Panc1 (cell line): ENCODE measurements at regions not wholly inside any gene's neighbourhood (a gene's known extent, or its start where the extent isn't known, plus 50 kb on each side); places are given as distances from the start of the nearest gene placed in this dataset.

ENCODE experiments used
- ATAC-seq: fragments of 200-7000 bp; cut with Tn5 transposase; 2 replicates; pipeline ENCODE4 v1.9.1; 2020; ENCODE audit warnings: mild to moderate bottlenecking, moderate library complexity
- BruUV-seq: library from RNA; stranded (reverse); fragments of 400-500 nt; replicated peaks from 2 replicates; lab custom pipeline; 2021; lab: Mats Ljungman, UMichigan
- CTCF ChIA-PET: fragments of 300-600 bp; sonication (Branson Sonifier 250); formaldehyde crosslinking; loops from one replicate; lab custom pipeline; 2022; ENCODE audit warnings: antibody characterized with exemption; lab: Charles Lee
- POLR2A ChIA-PET: fragments of 300-600 bp; sonication (Branson Sonifier 250); formaldehyde crosslinking; loops from one replicate; lab custom pipeline; 2022; ENCODE audit warnings: antibody characterized with exemption; lab: Charles Lee
- DNase-seq: peaks from one replicate; pipeline ENCODE4 v3.0.0-alpha.2; 2010; ENCODE audit warnings: low read depth, low spot score
- H3K27ac ChIP-seq: 2 replicates; pipeline ENCODE4 v1.5.1; 2011; ENCODE audit warnings: mild to moderate bottlenecking, low read length, inconsistent platforms
- H3K27me3 ChIP-seq: fragments of 200-500 bp; sonication (Bioruptor generic); 2 replicates; pipeline ENCODE4 v1.6.0; 2014; ENCODE audit warnings: low read length, inconsistent platforms; ENCODE audit not compliant: control insufficient read depth, insufficient read depth
- H3K36me3 ChIP-seq: fragments of 200-500 bp; sonication (Bioruptor generic); 2 replicates; pipeline ENCODE4 v1.5.1; 2014; ENCODE audit warnings: inconsistent platforms, mild to moderate bottlenecking, low read length, moderate library complexity; ENCODE audit not compliant: control insufficient read depth, insufficient read depth
- H3K4me1 ChIP-seq: 2 replicates; pipeline ENCODE4 v1.5.1; 2011; ENCODE audit warnings: inconsistent platforms, mild to moderate bottlenecking, low read length, moderate library complexity; ENCODE audit not compliant: control insufficient read depth, insufficient read depth
- H3K4me3 ChIP-seq, 2 experiments: 2 replicates each; pipeline ENCODE4 v1.5.1; 2011 to 2012; ENCODE audit warnings: low read depth in 2 of 2, low read length in 2 of 2, mild to moderate bottlenecking in 2 of 2, inconsistent platforms in 1 of 2, moderate library complexity in 1 of 2
- H3K9me3 ChIP-seq: fragments of 200-500 bp; sonication (Bioruptor generic); 2 replicates; pipeline ENCODE4 v1.5.1; 2014; ENCODE audit warnings: low read depth, mild to moderate bottlenecking, inconsistent platforms, low read length, moderate library complexity; ENCODE audit not compliant: control insufficient read depth, insufficient read depth
- CTCF ChIP-seq: fragments of 450-650 bp; IDR thresholded peaks from 2 replicates; pipeline ENCODE4 v1.5.1; 2017; ENCODE audit warnings: mild to moderate bottlenecking
- POLR2AphosphoS5 ChIP-seq: IDR thresholded peaks from 2 replicates; pipeline ENCODE4 v1.6.1; 2012; ENCODE audit warnings: mild to moderate bottlenecking, low read depth, low read length, moderate library complexity
- REST ChIP-seq, 2 experiments: IDR thresholded peaks; 2 replicates each; pipeline ENCODE4 v1.6.1; 2011 to 2012; ENCODE audit warnings: low read depth in 2 of 2, control low read depth in 1 of 2, low read length in 1 of 2, mild to moderate bottlenecking in 1 of 2, moderate library complexity in 1 of 2; ENCODE audit not compliant: insufficient read depth in 1 of 2
- SIN3A ChIP-seq: IDR thresholded peaks from 2 replicates; pipeline ENCODE4 v1.6.1; 2012; ENCODE audit warnings: low read depth, mild to moderate bottlenecking, low read length, moderate library complexity, borderline replicate concordance; ENCODE audit not compliant: insufficient read depth
- TCF7L2 ChIP-seq: IDR thresholded peaks from 2 replicates; pipeline ENCODE4 v1.6.1; 2011; ENCODE audit warnings: mild to moderate bottlenecking, low read depth, low read length, inconsistent platforms
- in situ Hi-C: cut with HindIII; loops from 2 replicates; pipeline ENCODE4 v1.10.0; 2016; ENCODE audit warnings: low sequenced_read_pairs, low pct_unique_long_range_greater_than_20kb
- intact Hi-C: fragments of 100-400 bp; cut with micrococcal nuclease; formaldehyde crosslinking; loops from one replicate; pipeline ENCODE4 v1.10.0; 2022; ENCODE audit not compliant: unreplicated experiment

DNA sequence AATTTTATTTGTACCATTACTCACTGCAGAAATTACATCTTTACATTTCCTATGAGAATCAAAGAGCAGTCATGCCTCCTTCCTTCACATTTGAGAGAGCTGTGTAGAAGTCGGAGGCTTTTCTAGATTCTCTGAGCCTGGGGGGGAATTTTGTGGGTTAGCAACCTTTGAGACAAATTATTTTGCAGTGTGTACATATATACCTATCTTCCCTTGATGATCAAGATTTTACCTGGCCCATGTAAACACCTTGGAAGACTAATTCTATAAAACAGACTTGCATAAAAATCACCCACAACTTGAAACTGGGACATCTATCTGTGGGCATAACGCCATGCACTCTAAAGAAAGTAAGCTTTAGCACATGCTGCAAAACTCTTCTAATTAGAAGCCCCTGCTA, 491.5 kb upstream of the MDFIC2 start:
- no peaks in the 10 kb centered on the region for H3K27me3 ChIP-seq
- ChIA-PET POLR2A (no interaction called here), CTCF (no interaction called here)
- no peaks in the 10 kb centered on the region for H3K4me1 ChIP-seq
- H3K9me3 ChIP-seq: no peaks in the 10 kb centered on the region
- no TSS peak for BruUV-seq
- in situ Hi-C loops (no loop called here), intact Hi-C loops (no loop called here)
- DNase-seq (no peak), ATAC-seq (no peak)
- H3K4me3 ChIP-seq: no peak overlapping the region
- TF ChIP-seq CTCF (no peak), TCF7L2 (no peak), REST (IDR thresholded peaks at IDR 0.05; ENCODE audit: insufficient read depth in 1 of 2, low read depth in 2 of 2, low read length in 1 of 2) (no peak), POLR2AphosphoS5 (no peak), SIN3A (no peak)
- no peaks in the 10 kb centered on the region for H3K36me3 ChIP-seq
- H3K27ac ChIP-seq: no peak overlapping the region

- Histone ChIP-seq H3K4me1 (no peaks in the 10 kb centered on the region), H3K36me3 (no peaks in the 10 kb centered on the region), H3K27me3 (no peaks in the 10 kb centered on the region), H3K9me3 (no peaks in the 10 kb centered on the region), H3K4me3 (no peak overlapping the region), H3K27ac (no peak overlapping the region)
- DNase-seq (no peak), ATAC-seq (no peak)
- TF ChIP-seq REST (IDR thresholded peaks at IDR 0.05; ENCODE audit: insufficient read depth in 1 of 2, low read depth in 2 of 2, low read length in 1 of 2) (no peak), CTCF (no peak), SIN3A (no peak), TCF7L2 (no peak)
- intact Hi-C loops (no loop called here), in situ Hi-C loops (no loop called here)
- POLR2A ChIA-PET: no interaction called here
- CTCF ChIA-PET: no interaction called here
- BruUV-seq: no TSS peak
Measured at GRCh38 chr3:70803319-70803718, 490.9 kb upstream of the MDFIC2 start.
